ENCODE measurements at regions not wholly inside any gene's neighbourhood (a gene's known extent, or its start where the extent isn't known, plus 50 kb on each side); places are given as distances from the start of the nearest gene placed in this dataset.
"Not testable (repeated sequence)": the region's sequence is repeated elsewhere in the genome, so short reads cannot be mapped to it uniquely, and the experiment has no call there.

- no peak for DNase-seq
These were observed 443.7 kb upstream of the GRM3 start for GRCh38 chr7:86199881-86200614.

GRCh38 chr7:86190351-86190750 is 453.4 kb upstream of the GRM3 start:
- no peak for DNase-seq

GRCh38 chr7:86181474-86181873 is 462.2 kb upstream of the GRM3 start:
- no peak for DNase-seq

GRCh38 chr7:86164827-86165226 is 478.9 kb upstream of the GRM3 start:
- no peak for DNase-seq

- no peak for DNase-seq
These were observed 485.6 kb upstream of the GRM3 start for GRCh38 chr7:86158111-86158510.

- no peak for DNase-seq
These were observed 488.1 kb upstream of the GRM3 start for GRCh38 chr7:86155623-86156022.

- no peak for DNase-seq
These were observed 490.8 kb upstream of the GRM3 start for GRCh38 chr7:86152926-86153325.

GRCh38 chr7:86149024-86149665 is 494.6 kb upstream of the GRM3 start:
- DNase-seq: no peak

GRCh38 chr7:86148501-86148900 is 495.2 kb upstream of the GRM3 start:
- DNase-seq: no peak

- DNase-seq: no peak
These were observed 506.4 kb upstream of the GRM3 start for GRCh38 chr7:86137343-86137742.

GRCh38 chr7:86130268-86130667 is 513.4 kb upstream of the GRM3 start:
- DNase-seq: no peak

- no peak for DNase-seq
These were observed 520.2 kb upstream of the GRM3 start for GRCh38 chr7:86123476-86123875.

- DNase-seq: no peak
These were observed 549.5 kb upstream of the GRM3 start for GRCh38 chr7:86094166-86094669.

GRCh38 chr7:86091369-86091768 is 552.3 kb upstream of the GRM3 start:
- DNase-seq: no peak

GRCh38 chr7:86089455-86089854 is 554.3 kb upstream of the GRM3 start:
- no peak for DNase-seq

- DNase-seq: not testable (repeated sequence)
These were observed 579.1 kb upstream of the GRM3 start for GRCh38 chr7:86064572-86064971.

GRCh38 chr7:86058649-86059048 is 585.1 kb upstream of the GRM3 start:
- DNase-seq: no peak

GRCh38 chr7:86050918-86051317 is 592.8 kb upstream of the GRM3 start:
- DNase-seq: no peak

GRCh38 chr7:86049910-86050309 is 593.8 kb upstream of the GRM3 start:
- DNase-seq: no peak

GRCh38 chr7:86045197-86045596 is 598.5 kb upstream of the GRM3 start:
- DNase-seq: not testable (repeated sequence)

- no peak for DNase-seq
These were observed 617.9 kb upstream of the GRM3 start for GRCh38 chr7:86025807-86026206.

- DNase-seq: no peak
These were observed 630.0 kb upstream of the GRM3 start for GRCh38 chr7:86013662-86014061.

- no peak for DNase-seq
These were observed 630.7 kb upstream of the GRM3 start for GRCh38 chr7:86012971-86013370.

- DNase-seq: no peak
These were observed 634.8 kb upstream of the GRM3 start for GRCh38 chr7:86008898-86009297.

GRCh38 chr7:86006909-86007308 is 636.8 kb upstream of the GRM3 start:
- no peak for DNase-seq

Data from stimulated activated CD4-positive, alpha-beta T cell treated with anti-CD3 and anti-CD28 coated beads, Interleukin-1b, Interleukin-23, amount 100 ng/mL, for 48 hours (primary cell).